A673 (cell line): ENCODE measurements at regions not wholly inside any gene's neighbourhood (a gene's known extent, or its start where the extent isn't known, plus 50 kb on each side); places are given as distances from the start of the nearest gene placed in this dataset.

Experiments used
- BruUV-seq: library from RNA; stranded (reverse); fragments of 400-500 nt; replicated peaks from 2 replicates; lab custom pipeline; 2021; lab: Mats Ljungman, UMichigan
- CTCF ChIA-PET: fragments of 300-600 bp; sonication (Branson Sonifier 250); formaldehyde crosslinking; loops from one replicate; lab custom pipeline; 2022; ENCODE audit warnings: antibody characterized with exemption; lab: Charles Lee
- POLR2A ChIA-PET: fragments of 300-600 bp; sonication (Branson Sonifier 250); formaldehyde crosslinking; loops from one replicate; lab custom pipeline; 2022; ENCODE audit warnings: antibody characterized with exemption; ENCODE audit not compliant: low non-redundant PET; lab: Charles Lee
- DNase-seq: peaks from one replicate; pipeline ENCODE4 v3.0.0-alpha.2; 2015; ENCODE audit warnings: low spot score
- H3K27ac ChIP-seq: fragments of 200-600 bp; sonication (generic); 2 replicates; pipeline ENCODE4 v1.5.1; 2016; ENCODE audit warnings: mixed run types, low read depth, mild to moderate bottlenecking, mixed read lengths, antibody characterized with exemption, low read length; ENCODE audit not compliant: poor library complexity, severe bottlenecking
- H3K27me3 ChIP-seq: fragments of 200-600 bp; sonication (generic); replicated peaks from 2 replicates; pipeline ENCODE4 v1.6.1; 2017; ENCODE audit warnings: mixed run types, low read depth, mild to moderate bottlenecking, mixed read lengths, antibody characterized with exemption, low read length; ENCODE audit not compliant: insufficient read depth, poor library complexity
- H3K36me3 ChIP-seq: fragments of 200-600 bp; sonication (generic); 2 replicates; pipeline ENCODE4 v1.6.1; 2016; ENCODE audit warnings: mixed run types, mild to moderate bottlenecking, mixed read lengths, antibody characterized with exemption, low read length; ENCODE audit not compliant: insufficient read depth, poor library complexity, severe bottlenecking
- H3K4me1 ChIP-seq: fragments of 200-600 bp; sonication (generic); 2 replicates; pipeline ENCODE4 v1.6.1; 2017; ENCODE audit warnings: mixed run types, mild to moderate bottlenecking, mixed read lengths, antibody characterized with exemption, low read length; ENCODE audit not compliant: insufficient read depth, poor library complexity, severe bottlenecking
- H3K4me3 ChIP-seq: fragments of 200-600 bp; sonication (generic); 2 replicates; pipeline ENCODE4 v1.5.1; 2016; ENCODE audit warnings: low read depth, mixed run types, mild to moderate bottlenecking, mixed read lengths, low read length; ENCODE audit not compliant: poor library complexity, severe bottlenecking
- H3K9me3 ChIP-seq: fragments of 200-600 bp; sonication (generic); 2 replicates; pipeline ENCODE4 v1.6.1; 2016; ENCODE audit warnings: mixed run types, low read depth, mild to moderate bottlenecking, mixed read lengths, antibody characterized with exemption, low read length; ENCODE audit not compliant: poor library complexity, severe bottlenecking
- CTCF ChIP-seq: fragments of 300-800, 200-600 bp; sonication (generic); conservative IDR thresholded peaks from 2 replicates; pipeline ENCODE4 v1.5.1; 2017; ENCODE audit warnings: low read depth, mild to moderate bottlenecking, antibody characterized with exemption, low read length, moderate library complexity, mixed read lengths
- EZH2 ChIP-seq: fragments of 200-600 bp; sonication (generic); IDR thresholded peaks from 2 replicates; pipeline ENCODE4 v1.6.1; 2017; ENCODE audit warnings: borderline replicate concordance, low read depth, mild to moderate bottlenecking, mixed read lengths, antibody characterized with exemption, low read length; ENCODE audit not compliant: poor library complexity, severe bottlenecking
- intact Hi-C: fragments of 100-400 bp; cut with micrococcal nuclease; formaldehyde crosslinking; loops from one replicate; pipeline ENCODE4 v1.10.0; 2022; ENCODE audit not compliant: unreplicated experiment

- Histone ChIP-seq H3K4me3 (no peak overlapping the region), H3K27ac (no peak overlapping the region), H3K4me1 (peaks cover 12% of the 10 kb centered on the region), H3K36me3 (no peaks in the 10 kb centered on the region), H3K9me3 (no peaks in the 10 kb centered on the region), H3K27me3 (no peaks in the 10 kb centered on the region)
- BruUV-seq = no TSS peak
- CTCF ChIA-PET = no interaction called here
- intact Hi-C loops = no loop called here
- TF ChIP-seq EZH2 (no peak), CTCF (no peak)
- POLR2A ChIA-PET = no interaction called here
- DNase-seq = no peak
These were observed 63.9 kb upstream of the TENT5A start for GRCh38 chr6:81816380-81816779.

- Histone ChIP-seq H3K27me3 (no peaks in the 10 kb centered on the region), H3K9me3 (no peaks in the 10 kb centered on the region), H3K4me3 (no peak overlapping the region), H3K36me3 (no peaks in the 10 kb centered on the region), H3K27ac (no peak overlapping the region), H3K4me1 (no peaks in the 10 kb centered on the region)
- intact Hi-C loops = no loop called here
- POLR2A ChIA-PET = no interaction called here
- BruUV-seq = no TSS peak
- TF ChIP-seq EZH2 (no peak), CTCF (no peak)
- CTCF ChIA-PET = no interaction called here
- DNase-seq = no peak
These were observed 62.0 kb upstream of the TENT5A start for GRCh38 chr6:81814370-81815076.

- DNase-seq = no peak
- H3K27ac ChIP-seq = no peak overlapping the region
- ChIA-PET CTCF (no interaction called here), POLR2A (no interaction called here)
- H3K4me1 ChIP-seq = no peaks in the 10 kb centered on the region
- TF ChIP-seq EZH2 (no peak), CTCF (no peak)
- no peaks in the 10 kb centered on the region for H3K36me3 ChIP-seq
- H3K9me3 ChIP-seq = no peaks in the 10 kb centered on the region
- no peaks in the 10 kb centered on the region for H3K27me3 ChIP-seq
- no TSS peak for BruUV-seq
- H3K4me3 ChIP-seq = no peak overlapping the region
- intact Hi-C loops = no loop called here
These were observed 60.8 kb upstream of the TENT5A start for GRCh38 chr6:81813305-81813704.
